Osteoblast (primary cell): ENCODE measurements at regions not wholly inside any gene's neighbourhood (a gene's known extent, or its start where the extent isn't known, plus 50 kb on each side); places are given as distances from the start of the nearest gene placed in this dataset.

Experiments used
- DNase-seq: peaks from one replicate; pipeline ENCODE4 v3.0.0; 2011; ENCODE audit warnings: low spot score, mixed read lengths; ENCODE audit not compliant: insufficient read length; ENCODE audit errors: missing footprints
- H2AFZ ChIP-seq: 2 replicates; pipeline ENCODE4 v1.6.0; 2011; ENCODE audit warnings: mild to moderate bottlenecking, low read length
- H3K27ac ChIP-seq: 2 replicates; pipeline ENCODE4 v1.5.1; 2011; ENCODE audit warnings: mild to moderate bottlenecking, low read depth, low read length, moderate library complexity
- H3K27me3 ChIP-seq: 2 replicates; pipeline ENCODE4 v1.6.0; 2012; ENCODE audit warnings: mild to moderate bottlenecking, control low read depth, inconsistent platforms, low read length, moderate library complexity; ENCODE audit not compliant: insufficient read depth
- H3K36me3 ChIP-seq: 2 replicates; pipeline ENCODE4 v1.5.1; 2011; ENCODE audit warnings: mild to moderate bottlenecking, low read length, control low read depth, moderate library complexity; ENCODE audit not compliant: insufficient read depth
- H3K4me1 ChIP-seq: 2 replicates; pipeline ENCODE4 v1.5.1; 2011; ENCODE audit warnings: mild to moderate bottlenecking, low read length, control low read depth, moderate library complexity; ENCODE audit not compliant: insufficient read depth
- H3K4me2 ChIP-seq: 2 replicates; pipeline ENCODE4 v1.6.0; 2011; ENCODE audit warnings: mild to moderate bottlenecking, low read length; ENCODE audit not compliant: insufficient read depth
- H3K4me3 ChIP-seq: fragments of 200-600 bp; sonication (generic); 3 replicates; pipeline ENCODE4 v1.5.1; 2012; ENCODE audit warnings: mild to moderate bottlenecking, low read length, inconsistent platforms; ENCODE audit not compliant: insufficient read depth
- H3K79me2 ChIP-seq: 2 replicates; pipeline ENCODE4 v1.6.0; 2012; ENCODE audit warnings: mild to moderate bottlenecking, low read length, control low read depth, inconsistent platforms; ENCODE audit not compliant: insufficient read depth
- H3K9me3 ChIP-seq: 2 replicates; pipeline ENCODE4 v1.5.1; 2011; ENCODE audit warnings: low read depth, low read length, control low read depth
- H4K20me1 ChIP-seq: 2 replicates; pipeline ENCODE4 v1.6.0; 2012; ENCODE audit warnings: mild to moderate bottlenecking, low read length, control low read depth; ENCODE audit not compliant: insufficient read depth
- TF ChIP-seq, protein P1 (sequence below): IDR thresholded peaks from 2 replicates; pipeline ENCODE4 v1.5.1; 2011; ENCODE audit warnings: mild to moderate bottlenecking, low read depth, low read length, moderate library complexity; ENCODE audit errors: extremely low read depth

DNA sequence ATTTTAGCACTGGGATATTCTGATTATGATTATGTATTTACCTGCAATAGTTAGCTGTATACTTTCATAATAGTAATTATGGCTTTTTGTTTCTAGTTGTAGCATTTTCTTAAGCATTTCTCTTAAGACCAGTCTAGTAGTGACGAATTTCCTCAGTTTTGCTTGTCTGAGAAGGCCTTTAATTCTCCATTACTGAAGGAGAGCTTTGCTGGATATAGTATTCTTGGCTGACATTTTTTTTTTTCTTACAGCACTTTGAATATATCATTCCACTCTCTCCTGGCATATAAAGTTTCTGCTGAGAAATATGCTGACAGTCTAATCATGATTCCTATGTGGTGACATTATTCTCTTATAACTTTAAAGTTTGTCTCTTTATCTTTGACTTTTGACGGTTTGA lies 181.1 kb upstream of the DMRTA1 start:
- Histone ChIP-seq H3K27ac (no peak overlapping the region), H2AFZ (no peak overlapping the region), H3K36me3 (no peaks in the 10 kb centered on the region), H3K9me3 (no peaks in the 10 kb centered on the region), H3K27me3 (no peaks in the 10 kb centered on the region), H3K4me2 (no peak overlapping the region), H3K4me1 (no peaks in the 10 kb centered on the region), H3K79me2 (no peaks in the 10 kb centered on the region), H4K20me1 (no peaks in the 10 kb centered on the region), H3K4me3 (no peak overlapping the region)
- no peak for DNase-seq
- TF ChIP-seq, protein P1, sequence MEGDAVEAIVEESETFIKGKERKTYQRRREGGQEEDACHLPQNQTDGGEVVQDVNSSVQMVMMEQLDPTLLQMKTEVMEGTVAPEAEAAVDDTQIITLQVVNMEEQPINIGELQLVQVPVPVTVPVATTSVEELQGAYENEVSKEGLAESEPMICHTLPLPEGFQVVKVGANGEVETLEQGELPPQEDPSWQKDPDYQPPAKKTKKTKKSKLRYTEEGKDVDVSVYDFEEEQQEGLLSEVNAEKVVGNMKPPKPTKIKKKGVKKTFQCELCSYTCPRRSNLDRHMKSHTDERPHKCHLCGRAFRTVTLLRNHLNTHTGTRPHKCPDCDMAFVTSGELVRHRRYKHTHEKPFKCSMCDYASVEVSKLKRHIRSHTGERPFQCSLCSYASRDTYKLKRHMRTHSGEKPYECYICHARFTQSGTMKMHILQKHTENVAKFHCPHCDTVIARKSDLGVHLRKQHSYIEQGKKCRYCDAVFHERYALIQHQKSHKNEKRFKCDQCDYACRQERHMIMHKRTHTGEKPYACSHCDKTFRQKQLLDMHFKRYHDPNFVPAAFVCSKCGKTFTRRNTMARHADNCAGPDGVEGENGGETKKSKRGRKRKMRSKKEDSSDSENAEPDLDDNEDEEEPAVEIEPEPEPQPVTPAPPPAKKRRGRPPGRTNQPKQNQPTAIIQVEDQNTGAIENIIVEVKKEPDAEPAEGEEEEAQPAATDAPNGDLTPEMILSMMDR = no peak

DNA sequence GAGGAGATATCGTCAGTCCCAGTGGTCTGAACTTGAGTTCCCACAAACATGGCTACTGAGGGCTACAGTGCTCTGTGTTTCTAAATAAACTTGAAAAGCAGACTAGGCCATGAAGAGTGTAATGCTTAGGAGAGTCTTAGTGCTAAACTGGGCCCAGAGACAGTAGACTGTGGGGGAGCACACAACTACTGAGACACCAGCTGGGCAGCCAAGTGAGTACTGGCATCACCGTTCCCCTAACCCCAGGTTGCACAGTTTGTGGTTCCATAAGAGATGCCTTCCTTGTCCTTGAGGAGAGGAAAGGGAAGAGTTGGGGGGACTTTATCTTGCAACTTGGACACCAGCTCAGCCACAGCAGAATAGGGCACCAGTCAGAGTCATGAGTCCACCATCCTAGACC lies 172.1 kb upstream of the DMRTA1 start:
- Histone ChIP-seq H2AFZ (no peak overlapping the region), H4K20me1 (no peaks in the 10 kb centered on the region), H3K27ac (no peak overlapping the region), H3K27me3 (no peaks in the 10 kb centered on the region), H3K4me1 (no peaks in the 10 kb centered on the region), H3K36me3 (no peaks in the 10 kb centered on the region), H3K4me3 (no peak overlapping the region), H3K9me3 (no peaks in the 10 kb centered on the region), H3K4me2 (no peak overlapping the region), H3K79me2 (no peaks in the 10 kb centered on the region)
- TF ChIP-seq, protein P1 = no peak
- DNase-seq = no peak

DNA sequence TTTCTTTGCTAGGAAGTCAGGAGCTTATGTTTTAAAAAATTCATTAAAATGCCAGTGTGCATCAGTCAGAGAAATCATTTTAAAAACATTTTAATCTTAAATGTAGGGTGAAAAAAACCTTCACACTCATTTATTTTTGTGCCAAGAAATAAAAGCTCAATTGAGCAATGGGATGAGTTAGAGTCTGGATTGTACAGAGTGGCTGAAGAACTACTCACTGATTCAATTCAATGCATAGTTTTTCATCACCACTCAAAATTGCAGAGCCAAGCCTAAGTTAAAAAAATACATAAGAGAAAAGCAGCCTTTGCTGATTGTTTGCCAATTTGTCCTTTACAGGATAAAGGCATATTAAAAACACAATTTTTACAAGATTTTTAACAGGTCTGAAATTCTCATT lies 168.2 kb upstream of the DMRTA1 start:
- Histone ChIP-seq H3K79me2 (no peaks in the 10 kb centered on the region), H3K27ac (no peak overlapping the region), H3K9me3 (no peaks in the 10 kb centered on the region), H3K36me3 (no peaks in the 10 kb centered on the region), H3K4me1 (no peaks in the 10 kb centered on the region), H3K27me3 (no peaks in the 10 kb centered on the region), H2AFZ (no peak overlapping the region), H3K4me2 (no peak overlapping the region), H4K20me1 (no peaks in the 10 kb centered on the region), H3K4me3 (no peak overlapping the region)
- TF ChIP-seq, protein P1 = no peak
- DNase-seq = no peak

DNA sequence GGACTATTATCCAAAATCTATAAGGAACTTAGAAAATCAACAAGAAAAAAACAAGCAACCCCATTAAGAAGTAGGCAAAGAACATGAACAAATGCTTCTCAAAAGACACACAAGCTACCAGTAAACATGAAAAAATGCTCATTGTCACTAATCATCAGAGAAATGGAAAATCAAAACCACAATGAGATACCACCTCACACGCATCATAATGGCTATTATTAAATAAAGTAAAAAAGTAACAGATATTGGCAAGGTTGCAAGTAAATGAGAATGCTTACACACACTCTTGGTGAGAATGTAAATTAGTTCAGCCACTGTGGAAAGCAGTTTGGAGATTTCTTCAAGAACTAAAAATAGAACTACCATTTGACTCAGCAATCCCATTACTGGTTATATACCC lies 167.0 kb upstream of the DMRTA1 start:
- H3K4me3 ChIP-seq = no peak overlapping the region
- no peak for DNase-seq
- TF ChIP-seq, protein P1 = no peak
- H3K4me2 ChIP-seq = no peak overlapping the region
- H3K27me3 ChIP-seq = no peaks in the 10 kb centered on the region
- no peak overlapping the region for H2AFZ ChIP-seq
- no peaks in the 10 kb centered on the region for H3K79me2 ChIP-seq
- no peaks in the 10 kb centered on the region for H3K9me3 ChIP-seq
- H3K27ac ChIP-seq = no peak overlapping the region
- no peaks in the 10 kb centered on the region for H4K20me1 ChIP-seq
- no peaks in the 10 kb centered on the region for H3K4me1 ChIP-seq
- H3K36me3 ChIP-seq = no peaks in the 10 kb centered on the region
